Caco-2 (cell line): ENCODE measurements at regions not wholly inside any gene's neighbourhood (a gene's known extent, or its start where the extent isn't known, plus 50 kb on each side); places are given as distances from the start of the nearest gene placed in this dataset.

Source experiments
- BruUV-seq: library from RNA; stranded (reverse); fragments of 400-500 nt; replicated peaks from 2 replicates; lab custom pipeline; 2021; lab: Mats Ljungman, UMichigan
- CTCF ChIA-PET: fragments of 300-600 bp; sonication (Branson Sonifier 250); formaldehyde crosslinking; loops from one replicate; lab custom pipeline; 2022; ENCODE audit warnings: antibody characterized with exemption; lab: Charles Lee
- POLR2A ChIA-PET: fragments of 300-600 bp; sonication (Branson Sonifier 250); formaldehyde crosslinking; loops from one replicate; lab custom pipeline; 2022; ENCODE audit warnings: antibody characterized with exemption; lab: Charles Lee
- DNase-seq, 2 experiments: peaks; one replicate each; pipeline versions ENCODE4 v3.0.0 to v3.0.0-alpha.2; 2020 to 2022
- H3K27me3 ChIP-seq: replicated peaks from 2 replicates; pipeline ENCODE4 v1.6.0; 2011; ENCODE audit warnings: low read length; ENCODE audit not compliant: control insufficient read depth, insufficient read depth
- H3K36me3 ChIP-seq: 2 replicates; pipeline ENCODE4 v1.5.1; 2011; ENCODE audit warnings: low read length; ENCODE audit not compliant: control insufficient read depth, insufficient read depth
- H3K4me1 ChIP-seq: fragments of 250-450 bp; sonication (Bioruptor Pico); 2 replicates; pipeline ENCODE4 v1.5.1; 2020; ENCODE audit warnings: mild to moderate bottlenecking
- H3K4me3 ChIP-seq: 2 replicates; pipeline ENCODE4 v1.5.1; 2011; ENCODE audit warnings: low read depth, mild to moderate bottlenecking, control low read depth, low read length
- H3K9me3 ChIP-seq: fragments of 250-450 bp; sonication (Bioruptor Pico); 2 replicates; pipeline ENCODE4 v1.5.1; 2020; ENCODE audit warnings: mild to moderate bottlenecking, moderate library complexity
- H3K27ac Mint-ChIP-seq: one replicate; pipeline ENCODE4 v1.8.0; 2022; ENCODE audit warnings: mixed read lengths; ENCODE audit not compliant: unreplicated experiment
- H3K27me3 Mint-ChIP-seq: one replicate; pipeline ENCODE4 v1.8.0; 2022; ENCODE audit warnings: mixed read lengths; ENCODE audit not compliant: insufficient read depth, unreplicated experiment
- H3K36me3 Mint-ChIP-seq: one replicate; pipeline ENCODE4 v1.8.0; 2022; ENCODE audit warnings: mild to moderate bottlenecking, mixed read lengths; ENCODE audit not compliant: insufficient read depth, unreplicated experiment
- H3K4me1 Mint-ChIP-seq: one replicate; pipeline ENCODE4 v1.8.0; 2022; ENCODE audit warnings: low read depth, mixed read lengths; ENCODE audit not compliant: unreplicated experiment
- H3K4me3 Mint-ChIP-seq: one replicate; pipeline ENCODE4 v1.8.0; 2022; ENCODE audit warnings: mild to moderate bottlenecking, moderate library complexity, mixed read lengths; ENCODE audit not compliant: unreplicated experiment
- H3K9me3 Mint-ChIP-seq: one replicate; pipeline ENCODE4 v1.8.0; 2022; ENCODE audit warnings: mixed read lengths; ENCODE audit not compliant: unreplicated experiment
- CTCF ChIP-seq, 2 experiments: fragments of 200-600 bp in 1 of 2; IDR thresholded peaks; 1 replicate in 1 of 2; 2 replicates in 1 of 2; pipeline versions ENCODE4 v1.5.1 to v1.8.0; 2011 to 2022; ENCODE audit warnings: antibody characterized with exemption in 1 of 2, control low read depth in 1 of 2, inconsistent platforms in 1 of 2, low read depth in 1 of 2, low read length in 1 of 2, mild to moderate bottlenecking in 1 of 2, moderate library complexity in 1 of 2; ENCODE audit not compliant: insufficient read depth in 1 of 2, severe bottlenecking in 1 of 2, unreplicated experiment in 1 of 2
- intact Hi-C: fragments of 100-400 bp; cut with micrococcal nuclease; formaldehyde crosslinking; loops from one replicate; pipeline ENCODE4 v1.10.0; 2022; ENCODE audit not compliant: unreplicated experiment

- no TSS peak for BruUV-seq
- H3K36me3 Mint-ChIP-seq = no peaks in the 10 kb centered on the region
- ChIA-PET CTCF (no interaction called here), POLR2A (no interaction called here)
- Histone ChIP-seq H3K27me3 (no peaks in the 10 kb centered on the region), H3K9me3 (no peaks in the 10 kb centered on the region), H3K36me3 (no peaks in the 10 kb centered on the region), H3K4me3 (no peak overlapping the region), H3K4me1 (no peaks in the 10 kb centered on the region)
- H3K4me1 Mint-ChIP-seq = no peaks in the 10 kb centered on the region
- H3K27me3 Mint-ChIP-seq = peaks cover 15% of the 10 kb centered on the region
- intact Hi-C loops = no loop called here
- H3K9me3 Mint-ChIP-seq = no peaks in the 10 kb centered on the region
- no peak overlapping the region for H3K27ac Mint-ChIP-seq
- TF ChIP-seq CTCF (IDR thresholded peaks at IDR 0.05; ENCODE audit: insufficient read depth in 1 of 2, low read depth in 1 of 2, low read length in 1 of 2, severe bottlenecking in 1 of 2, unreplicated experiment in 1 of 2) = no peak
- H3K4me3 Mint-ChIP-seq = no peak overlapping the region
- DNase-seq = no peak
Observed at GRCh38 chr9:38342532-38342931, 50.0 kb upstream of the ALDH1B1 start.

- no TSS peak for BruUV-seq
- no peaks in the 10 kb centered on the region for H3K9me3 Mint-ChIP-seq
- H3K4me3 Mint-ChIP-seq = no peak overlapping the region
- CTCF ChIA-PET = no interaction called here
- intact Hi-C loops = no loop called here
- H3K27me3 Mint-ChIP-seq = peaks cover 15% of the 10 kb centered on the region
- H3K4me1 Mint-ChIP-seq = no peaks in the 10 kb centered on the region
- H3K27ac Mint-ChIP-seq = no peak overlapping the region
- TF ChIP-seq CTCF (IDR thresholded peaks at IDR 0.05; ENCODE audit: insufficient read depth in 1 of 2, low read depth in 1 of 2, low read length in 1 of 2, severe bottlenecking in 1 of 2, unreplicated experiment in 1 of 2) = no peak
- H3K36me3 Mint-ChIP-seq = no peaks in the 10 kb centered on the region
- H3K36me3 ChIP-seq = no peaks in the 10 kb centered on the region
- H3K4me3 ChIP-seq = no peak overlapping the region
- H3K9me3 ChIP-seq = no peaks in the 10 kb centered on the region
- H3K4me1 ChIP-seq = no peaks in the 10 kb centered on the region
- no peak for DNase-seq
- no peaks in the 10 kb centered on the region for H3K27me3 ChIP-seq
- POLR2A ChIA-PET = no interaction called here
Observed at GRCh38 chr9:38342096-38342495, 50.4 kb upstream of the ALDH1B1 start.

- H3K4me1 ChIP-seq = no peaks in the 10 kb centered on the region
- Mint-ChIP-seq H3K27ac (no peak overlapping the region), H3K4me3 (no peak overlapping the region), H3K27me3 (peaks cover 12% of the 10 kb centered on the region), H3K4me1 (no peaks in the 10 kb centered on the region), H3K36me3 (no peaks in the 10 kb centered on the region), H3K9me3 (no peaks in the 10 kb centered on the region)
- TF ChIP-seq CTCF (IDR thresholded peaks at IDR 0.05; ENCODE audit: insufficient read depth in 1 of 2, low read depth in 1 of 2, low read length in 1 of 2, severe bottlenecking in 1 of 2, unreplicated experiment in 1 of 2) = no peak
- no peaks in the 10 kb centered on the region for H3K27me3 ChIP-seq
- ChIA-PET POLR2A (no interaction called here), CTCF (interaction anchor here (0.6 kb wide), 1 partner anchor 405 kb away, joined by 3 read pairs; no protein-coding TSS in a partner anchor)
- no peaks in the 10 kb centered on the region for H3K36me3 ChIP-seq
- no peaks in the 10 kb centered on the region for H3K9me3 ChIP-seq
- no peak overlapping the region for H3K4me3 ChIP-seq
- no peak for DNase-seq
- no TSS peak for BruUV-seq
- intact Hi-C loops = no loop called here
Observed at GRCh38 chr9:38339496-38339895, 53.0 kb upstream of the ALDH1B1 start.
